ENCODE measurements at regions not wholly inside any gene's neighbourhood (a gene's known extent, or its start where the extent isn't known, plus 50 kb on each side); places are given as distances from the start of the nearest gene placed in this dataset.

GRCh38 chr5:120759587-120759986 is 295.5 kb downstream of the PRR16 start:
- Histone ChIP-seq H3K79me1 (ENCODE audit: low read depth in 1 of 2, low read length in 2 of 2) (no peaks in the 10 kb centered on the region), H2BK15ac (ENCODE audit: low read depth, low read length) (no peak overlapping the region), H4K5ac (ENCODE audit: low read depth, low read length) (no peak overlapping the region), H3K56ac (ENCODE audit: extremely low read depth, insufficient read depth, low read length) (no peak overlapping the region), H4K8ac (ENCODE audit: low read depth in 2 of 2, low read length in 2 of 2) (no peak overlapping the region), H3K23ac (ENCODE audit: low read depth, low read length) (no peak overlapping the region), H3K36me3 (ENCODE audit: control insufficient read depth, insufficient read depth, low read length) (no peaks in the 10 kb centered on the region), H4K20me1 (ENCODE audit: insufficient read depth, low read length) (no peaks in the 10 kb centered on the region), H3K9me1 (ENCODE audit: insufficient read depth, low read length) (no peaks in the 10 kb centered on the region), H3K27me3 (ENCODE audit: control insufficient read depth, insufficient read depth, low read length) (no peaks in the 10 kb centered on the region), H3K27ac (ENCODE audit: insufficient read depth, low read length) (no peak overlapping the region), H3K14ac (replicated peaks; ENCODE audit: low read depth, low read length) (no peak overlapping the region), H3K9ac (ENCODE audit: low read depth, low read length) (no peak overlapping the region), H2BK120ac (ENCODE audit: low read depth, low read length) (no peak overlapping the region), H4K91ac (ENCODE audit: insufficient read depth, low read depth, low read length) (no peak overlapping the region), H2BK5ac (ENCODE audit: low read depth, low read length, poor library complexity, severe bottlenecking) (no peak overlapping the region), H2AK9ac (replicated peaks; ENCODE audit: low read depth, low read length, poor library complexity) (no peak overlapping the region), H3K4me1 (ENCODE audit: control insufficient read depth, insufficient read depth, low read length) (no peaks in the 10 kb centered on the region), H2AFZ (replicated peaks; ENCODE audit: low read length, poor library complexity) (no peak overlapping the region), H2AK5ac (ENCODE audit: low read depth, low read length) (no peak overlapping the region), H2BK20ac (ENCODE audit: low read depth, low read length) (no peak overlapping the region), H3K4me3 (ENCODE audit: insufficient read depth, low read depth, low read length) (no peak overlapping the region), H3K4me2 (ENCODE audit: low read depth, low read length) (no peak overlapping the region), H3K18ac (ENCODE audit: low read depth, low read length) (no peak overlapping the region), H3K4ac (ENCODE audit: low read depth, low read length) (no peak overlapping the region), H3K9me3 (ENCODE audit: control insufficient read depth, insufficient read depth, low read length) (peaks cover 4% of the 10 kb centered on the region; the same call in 1 of the 2 replicates)
- intact Hi-C loops (cut with micrococcal nuclease), result no loop called here
- in situ Hi-C loops (cut with MboI; ENCODE audit: low sequenced_read_pairs), result no loop called here
- DNase-seq (no peak), ATAC-seq (ENCODE audit: low read depth) (no peak)
- ChIA-PET CTCF (no interaction called here), POLR2A (ENCODE audit: unreplicated experiment) (no interaction called here)
- no TSS peak for BruUV-seq (replicated peaks)
- dilution Hi-C loops (cut with HindIII; ENCODE audit: low sequenced_read_pairs, unreplicated experiment), result no loop called here
- TF ChIP-seq CHD1 (IDR thresholded peaks at IDR 0.05; ENCODE audit: low read depth, low read length) (no peak), NFE2L2 (IDR thresholded peaks at IDR 0.05; ENCODE audit: low read depth, low read length) (no peak), MAZ (IDR thresholded peaks at IDR 0.05; ENCODE audit: borderline replicate concordance, low read depth, low read length) (no peak), MAFK (IDR thresholded peaks at IDR 0.05; ENCODE audit: low read depth, low read length) (peak; percentile 91), ELK1 (IDR thresholded peaks at IDR 0.05; ENCODE audit: borderline replicate concordance, low read depth, low read length) (no peak), RFX5 (IDR thresholded peaks at IDR 0.05; ENCODE audit: low read depth, low read length) (no peak)

Data from IMR-90 (cell line).